Naive thymus-derived CD4-positive, alpha-beta T cell (primary cell): ENCODE measurements at regions not wholly inside any gene's neighbourhood (a gene's known extent, or its start where the extent isn't known, plus 50 kb on each side); places are given as distances from the start of the nearest gene placed in this dataset.
A peak's percentile ranks its signal among the peaks of the same experiment; 100 is the strongest.

Experiments
- ATAC-seq: fragments of 150-1000 bp; cut with Tn5 transposase; 2 replicates; pipeline ENCODE4 v1.10.0; 2021; ENCODE audit warnings: mild to moderate bottlenecking, moderate library complexity
- CTCF ChIA-PET: fragments of 350-600 bp; sonication (Branson Sonifier 250); formaldehyde crosslinking; loops from one replicate; lab custom pipeline; 2021; ENCODE audit warnings: antibody characterized with exemption; lab: Charles Lee
- POLR2A ChIA-PET: fragments of 350-600 bp; sonication (Branson Sonifier 250); formaldehyde crosslinking; loops from one replicate; lab custom pipeline; 2021; ENCODE audit warnings: antibody characterized with exemption, inconsistent platforms; lab: Charles Lee
- DNase-seq, 9 donors: peaks; one replicate each; pipeline versions ENCODE4 v3.0.0 to v3.0.0-alpha.2; 2020 to 2022; ENCODE audit warnings: mixed read lengths in 1 of 9
- H3K27ac ChIP-seq: one replicate; pipeline ENCODE4 v1.7.0; 2013; ENCODE audit warnings: mild to moderate bottlenecking, low read depth, low read length, moderate library complexity
- H3K27me3 ChIP-seq, 2 donors: one replicate each; pipeline ENCODE4 v1.7.0; 2013; ENCODE audit warnings: low read length in 2 of 2, mild to moderate bottlenecking in 2 of 2, moderate library complexity in 2 of 2; ENCODE audit not compliant: control insufficient read depth in 2 of 2, insufficient read depth in 2 of 2
- H3K36me3 ChIP-seq, 3 experiments: 1 replicate in 2 of 3; 2 replicates in 1 of 3; pipeline ENCODE4 v1.7.0; 2013; ENCODE audit warnings: low read length in 3 of 3, mild to moderate bottlenecking in 3 of 3, moderate library complexity in 1 of 3; ENCODE audit not compliant: insufficient read depth in 3 of 3, control insufficient read depth in 2 of 3
- H3K4me1 ChIP-seq, 2 donors: one replicate each; pipeline ENCODE4 v1.7.0; 2013; ENCODE audit warnings: low read length in 2 of 2, mild to moderate bottlenecking in 2 of 2, moderate library complexity in 1 of 2; ENCODE audit not compliant: control insufficient read depth in 2 of 2, insufficient read depth in 2 of 2
- H3K4me3 ChIP-seq: 2 replicates; pipeline ENCODE4 v1.7.0; 2013; ENCODE audit warnings: mild to moderate bottlenecking, low read length
- H3K9me3 ChIP-seq, 3 experiments: 1 replicate in 2 of 3; 2 replicates in 1 of 3; pipeline ENCODE4 v1.7.0; 2013; ENCODE audit warnings: low read length in 3 of 3; ENCODE audit not compliant: control insufficient read depth in 2 of 3
- H3K27ac Mint-ChIP-seq, 9 donors: one replicate each; pipeline ENCODE4 v1.8.0; 2020 to 2022; ENCODE audit warnings: mixed read lengths in 9 of 9, mild to moderate bottlenecking in 8 of 9, moderate library complexity in 5 of 9, inconsistent platforms in 2 of 9
- H3K27me3 Mint-ChIP-seq, 5 donors: one replicate each; pipeline ENCODE4 v1.8.0; 2021 to 2022; ENCODE audit warnings: mixed read lengths in 5 of 5, mild to moderate bottlenecking in 1 of 5
- H3K36me3 Mint-ChIP-seq, 5 donors: one replicate each; pipeline ENCODE4 v1.8.0; 2020 to 2022; ENCODE audit warnings: mixed read lengths in 5 of 5, mild to moderate bottlenecking in 3 of 5, inconsistent platforms in 1 of 5
- H3K4me1 Mint-ChIP-seq, 7 donors: one replicate each; pipeline ENCODE4 v1.8.0; 2020 to 2022; ENCODE audit warnings: mixed read lengths in 7 of 7, mild to moderate bottlenecking in 3 of 7, inconsistent platforms in 1 of 7
- H3K4me3 Mint-ChIP-seq, 10 donors: one replicate each; pipeline ENCODE4 v1.8.0; 2020 to 2022; ENCODE audit warnings: mild to moderate bottlenecking in 10 of 10, mixed read lengths in 10 of 10, moderate library complexity in 6 of 10, inconsistent platforms in 2 of 10
- H3K9me3 Mint-ChIP-seq, 11 donors: one replicate each; pipeline ENCODE4 v1.8.0; 2020 to 2022; ENCODE audit warnings: mixed read lengths in 11 of 11, mild to moderate bottlenecking in 4 of 11, inconsistent platforms in 1 of 11, moderate library complexity in 1 of 11
- intact Hi-C, 2 donors: fragments of 100-400 bp; cut with micrococcal nuclease; formaldehyde crosslinking; loops; one replicate each; pipeline ENCODE4 v1.15.1; 2023

- ATAC-seq (no peak), DNase-seq (no peak)
- no peaks in the 10 kb centered on the region for H3K9me3 ChIP-seq
- no peaks in the 10 kb centered on the region for H3K36me3 ChIP-seq
- POLR2A ChIA-PET: no interaction called here
- no peak overlapping the region for H3K27ac ChIP-seq
- Mint-ChIP-seq H3K4me3 (no peak overlapping the region), H3K4me1 (peaks cover 0 to 4% (median 0%) of the 10 kb centered on the region in 7 donors), H3K9me3 (no peaks in the 10 kb centered on the region), H3K27ac (no peak overlapping the region), H3K36me3 (no peaks in the 10 kb centered on the region), H3K27me3 (no peaks in the 10 kb centered on the region)
- CTCF ChIA-PET: no interaction called here
- H3K4me3 ChIP-seq: no peak overlapping the region
- H3K4me1 ChIP-seq: no peaks in the 10 kb centered on the region
- no peaks in the 10 kb centered on the region for H3K27me3 ChIP-seq
- intact Hi-C loops: no loop called here
Measured at GRCh38 chr3:27560484-27561056, 76.4 kb upstream of the SLC4A7 start.

GRCh38 chr3:27559835-27560234 lies 75.7 kb upstream of the SLC4A7 start:
- Mint-ChIP-seq H3K4me1 (peaks cover 0 to 1% (median 0%) of the 10 kb centered on the region in 7 donors), H3K9me3 (no peaks in the 10 kb centered on the region), H3K4me3 (no peak overlapping the region), H3K27ac (no peak overlapping the region), H3K27me3 (no peaks in the 10 kb centered on the region), H3K36me3 (no peaks in the 10 kb centered on the region)
- ATAC-seq (no peak), DNase-seq (no peak)
- ChIA-PET POLR2A (no interaction called here), CTCF (no interaction called here)
- Histone ChIP-seq H3K27me3 (no peaks in the 10 kb centered on the region), H3K4me1 (no peaks in the 10 kb centered on the region), H3K36me3 (no peaks in the 10 kb centered on the region), H3K4me3 (no peak overlapping the region), H3K27ac (no peak overlapping the region), H3K9me3 (no peaks in the 10 kb centered on the region)
- intact Hi-C loops: no loop called here

- Mint-ChIP-seq H3K27me3 (no peaks in the 10 kb centered on the region), H3K9me3 (no peaks in the 10 kb centered on the region), H3K4me1 (peaks cover 0 to 1% (median 0%) of the 10 kb centered on the region in 7 donors), H3K36me3 (no peaks in the 10 kb centered on the region), H3K4me3 (no peak overlapping the region), H3K27ac (no peak overlapping the region)
- Histone ChIP-seq H3K9me3 (no peaks in the 10 kb centered on the region), H3K36me3 (no peaks in the 10 kb centered on the region), H3K27ac (no peak overlapping the region), H3K4me3 (no peak overlapping the region), H3K27me3 (no peaks in the 10 kb centered on the region), H3K4me1 (no peaks in the 10 kb centered on the region)
- intact Hi-C loops: no loop called here
- ATAC-seq (no peak), DNase-seq (no peak)
- CTCF ChIA-PET: no interaction called here
- POLR2A ChIA-PET: no interaction called here
Measured at GRCh38 chr3:27559381-27559780, 75.2 kb upstream of the SLC4A7 start.

GRCh38 chr3:27557411-27557810 lies 73.2 kb upstream of the SLC4A7 start:
- Mint-ChIP-seq H3K4me3 (no peak overlapping the region), H3K4me1 (peaks cover 0 to 4% (median 0%) of the 10 kb centered on the region in 7 donors), H3K27ac (no peak overlapping the region), H3K27me3 (peaks cover 0 to 2% (median 0%) of the 10 kb centered on the region in 5 donors), H3K9me3 (peaks cover 0 to 4% (median 0%) of the 10 kb centered on the region in 11 donors), H3K36me3 (no peaks in the 10 kb centered on the region)
- Histone ChIP-seq H3K4me1 (no peaks in the 10 kb centered on the region), H3K27ac (no peak overlapping the region), H3K36me3 (no peaks in the 10 kb centered on the region), H3K9me3 (no peaks in the 10 kb centered on the region), H3K27me3 (no peaks in the 10 kb centered on the region), H3K4me3 (no peak overlapping the region)
- no peak for DNase-seq
- ChIA-PET POLR2A (no interaction called here), CTCF (interaction anchor here (0.6 kb wide), 2 partner anchors 15 to 156 kb away, joined by 3 read pairs; no protein-coding TSS in a partner anchor)
- intact Hi-C loops: no loop called here
- ATAC-seq: no peak

- CTCF ChIA-PET: interaction anchor here (0.6 kb wide), 2 partner anchors 15 to 156 kb away, joined by 3 read pairs; no protein-coding TSS in a partner anchor
- no peak overlapping the region for H3K27ac Mint-ChIP-seq
- H3K9me3 ChIP-seq: no peaks in the 10 kb centered on the region
- H3K36me3 ChIP-seq: no peaks in the 10 kb centered on the region
- H3K27ac ChIP-seq: no peak overlapping the region
- ATAC-seq: no peak
- intact Hi-C loops: no loop called here
- DNase-seq: no peak
- H3K4me1 Mint-ChIP-seq: peaks cover 0 to 4% (median 0%) of the 10 kb centered on the region in 7 donors
- H3K9me3 Mint-ChIP-seq: peaks cover 0 to 7% (median 0%) of the 10 kb centered on the region in 11 donors
- POLR2A ChIA-PET: no interaction called here
- H3K36me3 Mint-ChIP-seq: no peaks in the 10 kb centered on the region
- no peak overlapping the region for H3K4me3 ChIP-seq
- no peak overlapping the region for H3K4me3 Mint-ChIP-seq
- H3K27me3 Mint-ChIP-seq: peaks cover 0 to 4% (median 0%) of the 10 kb centered on the region in 5 donors
- no peaks in the 10 kb centered on the region for H3K27me3 ChIP-seq
- H3K4me1 ChIP-seq: no peaks in the 10 kb centered on the region
Measured at GRCh38 chr3:27556887-27557286, 72.7 kb upstream of the SLC4A7 start.

- ChIA-PET POLR2A (no interaction called here), CTCF (no interaction called here)
- Mint-ChIP-seq H3K27ac (peak overlapping the region in 1 of 9 donors; percentile 33), H3K36me3 (peaks cover 0 to 4% (median 0%) of the 10 kb centered on the region in 5 donors), H3K4me3 (peak overlapping the region in 1 of 10 donors; percentile 10), H3K27me3 (peaks cover 0 to 7% (median 0%) of the 10 kb centered on the region in 5 donors), H3K9me3 (peaks cover 0 to 9% (median 0%) of the 10 kb centered on the region in 11 donors), H3K4me1 (peaks cover 0 to 3% (median 0%) of the 10 kb centered on the region in 7 donors)
- Histone ChIP-seq H3K9me3 (no peaks in the 10 kb centered on the region), H3K27me3 (no peaks in the 10 kb centered on the region), H3K4me1 (no peaks in the 10 kb centered on the region), H3K36me3 (no peaks in the 10 kb centered on the region), H3K27ac (no peak overlapping the region), H3K4me3 (no peak overlapping the region)
- ATAC-seq: no peak
- intact Hi-C loops: no loop called here
- DNase-seq: no peak
Measured at GRCh38 chr3:27554706-27555105, 70.5 kb upstream of the SLC4A7 start.
